ENCODE measurements at regions not wholly inside any gene's neighbourhood (a gene's known extent, or its start where the extent isn't known, plus 50 kb on each side); places are given as distances from the start of the nearest gene placed in this dataset.

DNA sequence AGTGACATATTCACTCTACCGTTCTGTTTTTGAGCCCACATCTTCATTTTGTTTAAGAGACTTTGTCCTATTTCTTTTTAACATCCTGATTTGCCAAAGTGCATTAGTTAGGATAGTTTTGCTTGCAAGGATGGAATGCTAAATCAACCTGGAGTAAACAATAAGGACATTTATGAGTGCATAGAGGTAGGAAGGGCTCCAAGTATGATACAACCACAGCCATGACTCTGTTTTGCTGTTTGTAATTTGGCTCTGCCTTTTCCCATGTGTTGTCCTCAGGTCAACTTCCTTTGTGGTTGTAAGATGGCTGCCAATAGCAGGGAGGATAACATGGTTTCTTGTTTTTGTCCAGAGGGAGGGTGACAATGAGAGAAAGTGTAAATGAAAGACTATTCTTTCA lies 66.4 kb upstream of the GOLIM4 start:
- peak; percentile 41 for DNase-seq (ENCODE audit: low spot score)

DNA sequence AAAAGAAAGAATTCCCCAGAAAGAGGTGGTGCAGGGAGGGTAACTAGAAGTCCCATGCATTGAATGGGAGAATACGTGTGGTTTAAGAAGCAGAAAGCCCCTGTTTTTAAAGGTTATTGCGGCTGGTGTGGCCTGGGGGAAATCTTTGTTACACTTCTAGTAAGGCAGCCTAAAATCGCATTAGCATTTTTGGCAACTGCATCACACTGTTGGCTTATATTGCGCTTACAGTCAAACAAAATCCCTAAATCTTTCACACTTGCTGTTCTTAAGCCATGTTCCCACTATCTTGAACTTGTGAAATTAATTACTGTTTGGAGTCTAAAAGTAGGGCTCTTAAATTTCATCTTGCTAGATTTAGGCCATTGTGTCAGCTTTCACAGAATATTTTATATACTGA lies 66.0 kb upstream of the GOLIM4 start:
- no peak for DNase-seq (ENCODE audit: low spot score)

DNA sequence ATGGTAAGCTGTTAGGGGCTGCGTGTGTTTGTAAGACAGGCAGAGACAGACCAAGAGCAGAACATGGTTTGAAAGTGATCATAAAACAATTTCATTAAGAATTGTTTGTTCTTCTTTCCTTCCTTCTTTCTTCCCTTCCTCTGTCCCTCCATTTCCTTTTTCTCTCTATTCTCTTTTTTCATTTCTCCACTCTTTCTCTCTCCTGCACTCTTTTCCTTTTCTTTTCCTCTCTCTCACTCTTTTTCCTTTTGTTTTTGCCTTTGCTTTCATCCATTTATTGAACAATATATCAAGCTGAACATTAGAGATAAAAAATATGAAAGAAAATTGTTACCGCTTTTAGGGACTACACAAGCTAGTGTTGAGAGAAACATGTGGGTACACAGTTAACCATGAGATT lies 62.2 kb upstream of the GOLIM4 start:
- no peak for DNase-seq (ENCODE audit: low spot score)

DNA sequence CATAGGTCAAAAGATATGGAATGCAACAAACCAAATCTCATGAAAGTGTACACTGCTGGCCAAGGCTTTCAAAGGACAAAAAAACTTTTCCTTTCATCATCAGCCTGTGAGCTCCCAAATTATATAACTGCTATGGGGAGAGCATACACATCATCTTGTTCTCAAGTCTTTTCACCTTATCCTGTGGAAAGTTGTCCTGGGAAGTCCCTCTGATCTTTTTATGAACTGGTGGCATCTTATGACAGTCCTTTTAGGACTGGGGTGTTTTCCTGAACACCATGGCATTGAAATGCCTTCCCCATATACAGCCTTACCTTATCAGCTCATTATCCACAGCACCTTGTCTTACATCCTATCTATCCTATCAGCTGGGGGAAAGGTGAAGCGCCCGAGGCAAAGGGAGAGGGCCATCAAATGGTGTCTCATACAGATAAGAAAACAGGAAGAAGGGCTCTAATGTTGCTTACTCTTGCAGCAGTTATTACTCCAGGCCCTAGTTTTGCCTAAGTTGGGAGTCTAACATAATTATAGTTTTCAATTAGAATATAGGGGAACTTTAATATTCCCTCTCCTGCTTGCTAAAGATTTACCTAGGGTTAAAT lies 61.5 kb upstream of the GOLIM4 start:
- no peak for DNase-seq (ENCODE audit: low spot score)

DNA sequence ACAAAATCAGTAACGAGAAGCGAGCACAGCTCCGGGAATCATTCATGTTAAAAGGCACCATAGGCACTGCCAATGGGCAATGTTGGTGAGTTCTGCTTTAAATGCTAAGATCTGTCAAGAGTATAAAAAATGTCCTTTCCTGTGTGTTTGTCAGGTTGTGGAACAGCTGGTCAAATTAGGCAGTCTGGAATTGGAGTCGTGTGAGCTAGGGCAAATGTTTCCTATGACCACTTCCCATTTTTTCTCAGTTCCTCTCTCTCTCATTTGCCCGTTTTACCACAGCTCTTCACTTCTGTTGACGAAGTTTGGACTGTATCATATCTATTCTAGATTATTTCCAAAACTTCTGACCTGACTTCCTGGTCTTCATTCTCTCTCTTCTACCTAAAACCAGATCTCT lies 60.8 kb upstream of the GOLIM4 start:
- DNase-seq (ENCODE audit: low spot score), result no peak

- DNase-seq (ENCODE audit: low spot score), result no peak
These were observed 59.6 kb upstream of the GOLIM4 start for GRCh38 chr3:168155303-168155702.

DNA sequence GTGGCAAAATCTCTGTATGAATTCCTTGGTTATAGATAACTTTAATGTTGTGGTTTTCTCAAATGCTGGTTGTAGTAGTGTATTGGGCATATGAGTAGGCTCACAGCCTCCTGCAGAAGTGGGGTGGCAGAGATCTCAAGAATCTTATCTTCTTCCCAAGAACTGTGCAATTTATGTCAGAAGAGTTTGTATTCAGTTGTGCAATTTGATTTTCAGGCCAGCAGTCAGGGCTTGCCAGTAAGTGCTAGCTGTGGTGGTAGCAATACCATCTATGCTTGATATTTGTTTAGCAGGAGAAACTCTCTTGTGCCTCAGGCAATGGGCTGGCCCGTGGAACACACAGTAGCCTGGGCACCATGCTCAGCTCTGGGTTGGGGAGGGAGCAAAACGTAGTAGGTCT lies 58.4 kb upstream of the GOLIM4 start:
- no peak for DNase-seq (ENCODE audit: low spot score)

- no peak for DNase-seq (ENCODE audit: low spot score)
These were observed 56.4 kb upstream of the GOLIM4 start for GRCh38 chr3:168152149-168152548.

Data from H4 (cell line).